ENCODE measurements at regions not wholly inside any gene's neighbourhood (a gene's known extent, or its start where the extent isn't known, plus 50 kb on each side); places are given as distances from the start of the nearest gene placed in this dataset.

GRCh38 chr11:26070714-26071380 lies 261.1 kb upstream of the ANO3 start:
- no peaks in the 10 kb centered on the region for H3K79me2 ChIP-seq (ENCODE audit: insufficient read depth, low read length)
- no peak for ATAC-seq
- H3K27me3 ChIP-seq (ENCODE audit: insufficient read depth, low read length): no peaks in the 10 kb centered on the region
- no peaks in the 10 kb centered on the region for H3K9me2 ChIP-seq (ENCODE audit: insufficient read depth)
- H4K20me1 ChIP-seq (ENCODE audit: insufficient read depth): no peaks in the 10 kb centered on the region
- RAD21 ChIA-PET (ENCODE audit: low non-redundant PET in 1 of 2, low total read pairs in 2 of 2, uncharacterized antibody in 2 of 2, unreplicated experiment in 2 of 2): no interaction called here
- peaks cover 19 to 22% of the 10 kb centered on the region in 2 experiments; a peak in 2 of 4 replicates for H3K9me3 ChIP-seq (ENCODE audit: control insufficient read depth in 1 of 2, insufficient read depth in 1 of 2, low read depth in 1 of 2, low read length in 2 of 2)
- H3K4me2 ChIP-seq (ENCODE audit: low read length): no peak overlapping the region
- no peaks in the 10 kb centered on the region for H3K4me1 ChIP-seq (ENCODE audit: control insufficient read depth in 1 of 2, insufficient read depth in 2 of 2, low read length in 2 of 2)
- no peak overlapping the region for H3K9ac ChIP-seq (ENCODE audit: low read length)
- DNase-seq (ENCODE audit: low read depth, low spot score): no peak
- H3K36me3 ChIP-seq (ENCODE audit: control insufficient read depth in 1 of 2, insufficient read depth in 2 of 2, low read length in 2 of 2): no peaks in the 10 kb centered on the region
- intact Hi-C loops (cut with micrococcal nuclease): no loop called here
- BruUV-seq (replicated peaks): no TSS peak
- H3K4me3 ChIP-seq (replicated peaks in 1 of 2; ENCODE audit: low read depth in 1 of 2, low read length in 2 of 2): no peak overlapping the region
- CTCF ChIA-PET: no interaction called here
- TF ChIP-seq ELF1 (IDR thresholded peaks at IDR 0.05; ENCODE audit: borderline replicate concordance, low read depth) (no peak), MAX (IDR thresholded peaks at IDR 0.05) (no peak), SP1 (IDR thresholded peaks at IDR 0.05; ENCODE audit: low read depth) (no peak), TCF7L2 (IDR thresholded peaks at IDR 0.05; ENCODE audit: borderline replicate concordance, extremely low read depth, insufficient read depth, insufficient read length) (no peak), SRF (IDR thresholded peaks at IDR 0.05; ENCODE audit: low read depth) (no peak), RAD21 (IDR thresholded peaks at IDR 0.05; ENCODE audit: low read depth) (no peak), FOSL1 (IDR thresholded peaks at IDR 0.05; ENCODE audit: low read depth) (no peak), CTCF (IDR thresholded peaks at IDR 0.05 in 2 of 3, conservative IDR thresholded peaks at IDR 0.05 in 1 of 3; ENCODE audit: borderline replicate concordance in 1 of 3, insufficient read depth in 1 of 3, low read depth in 2 of 3, low read length in 2 of 3) (no peak), ZFX (IDR thresholded peaks at IDR 0.05) (no peak), EGR1 (IDR thresholded peaks at IDR 0.05; ENCODE audit: low read depth) (no peak), EZH2 (IDR thresholded peaks at IDR 0.05) (no peak), SIN3A (IDR thresholded peaks at IDR 0.05; ENCODE audit: low read depth) (no peak), EZH2phosphoT487 (IDR thresholded peaks at IDR 0.05; ENCODE audit: borderline replicate concordance) (no peak), ATF3 (IDR thresholded peaks at IDR 0.05) (no peak), ZNF274 (IDR thresholded peaks at IDR 0.05; ENCODE audit: low read depth, low read length) (no peak), YY1 (IDR thresholded peaks at IDR 0.05; ENCODE audit: extremely low read depth, insufficient replicate concordance, low read depth, low read length) (no peak)
- H2AFZ ChIP-seq (ENCODE audit: low read depth, low read length, poor library complexity, severe bottlenecking): no peak overlapping the region
- H3K27ac ChIP-seq (ENCODE audit: low read depth, low read length): no peak overlapping the region
- POLR2A ChIA-PET: no interaction called here

Data from HCT116 (cell line).